Gastrocnemius medialis (tissue), 4 donors: ENCODE measurements at regions not wholly inside any gene's neighbourhood (a gene's known extent, or its start where the extent isn't known, plus 50 kb on each side); places are given as distances from the start of the nearest gene placed in this dataset.

Experiments
- CTCF ChIP-seq, 5 experiments: fragments of 450-650 bp in 3 of 5; fragments of 200-600 bp in 2 of 5; sonication (generic) in 2 of 5; IDR thresholded peaks in 4 of 5; conservative IDR thresholded peaks in 1 of 5; 1 replicate in 4 of 5; 2 replicates in 1 of 5; pipeline ENCODE4 v1.5.1; 2016 to 2019; ENCODE audit warnings: antibody characterized with exemption in 5 of 5, mild to moderate bottlenecking in 3 of 5, moderate library complexity in 3 of 5
- POLR2A ChIP-seq, 2 donors: fragments of 450-650 bp; IDR thresholded peaks; one replicate each; pipeline ENCODE4 v1.6.1; 2017; ENCODE audit warnings: antibody characterized with exemption in 2 of 2, mild to moderate bottlenecking in 2 of 2, moderate library complexity in 2 of 2

- peak in 4 of 5 experiments; percentile 8 to 49 (median 36) for TF ChIP-seq CTCF (IDR thresholded peaks at IDR 0.05 in 4 of 5, conservative IDR thresholded peaks at IDR 0.05 in 1 of 5)
- no peak for TF ChIP-seq POLR2A (IDR thresholded peaks at IDR 0.05)
Observed at GRCh38 chr7:122219253-122219865, 75.3 kb upstream of the AASS start.
